GM21360 (cell line): ENCODE measurements at regions not wholly inside any gene's neighbourhood (a gene's known extent, or its start where the extent isn't known, plus 50 kb on each side); places are given as distances from the start of the nearest gene placed in this dataset.

Experiments used
- ATAC-seq: cut with Tn5 transposase; IDR thresholded peaks from one replicate; pipeline ENCODE4 v1.9.1; 2021; ENCODE audit warnings: mild to moderate bottlenecking, moderate library complexity; ENCODE audit not compliant: unreplicated experiment

DNA sequence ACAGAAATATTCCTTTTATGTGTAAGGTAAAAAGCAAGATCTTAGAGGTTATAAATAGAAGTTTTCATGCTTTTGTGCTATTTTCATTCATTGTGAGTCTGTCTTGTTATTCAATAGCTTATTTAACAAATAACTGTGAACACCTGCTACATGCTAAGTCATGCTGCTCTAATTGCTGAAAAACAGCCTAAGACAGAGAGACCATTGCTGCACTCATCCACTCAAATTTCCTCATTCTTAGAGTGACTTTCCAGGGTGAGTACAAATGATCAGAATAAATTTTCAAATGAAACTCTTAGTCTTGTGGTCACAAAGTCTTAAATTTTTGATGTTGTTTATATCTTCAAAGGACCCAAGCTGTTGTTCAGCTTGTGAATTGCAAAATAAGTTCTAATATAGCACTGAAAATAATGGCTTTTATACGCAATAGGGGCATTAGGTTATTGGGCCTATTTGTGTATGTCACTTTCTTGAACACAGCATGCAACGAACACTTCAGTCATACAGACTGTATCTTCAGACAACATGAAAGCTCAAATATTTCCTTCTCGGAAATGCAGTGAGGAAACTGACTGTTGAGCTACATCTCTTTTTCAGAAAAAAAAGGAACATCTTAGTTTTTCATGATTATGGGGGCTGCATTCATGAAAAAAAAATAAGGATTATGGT lies 247.9 kb upstream of the PCDH15 start:
- no peak for ATAC-seq

GRCh38 chr10:55043540-55043939 lies 242.5 kb upstream of the PCDH15 start:
- ATAC-seq = no peak

GRCh38 chr10:55033061-55033460 lies 232.0 kb upstream of the PCDH15 start:
- ATAC-seq = no peak

DNA sequence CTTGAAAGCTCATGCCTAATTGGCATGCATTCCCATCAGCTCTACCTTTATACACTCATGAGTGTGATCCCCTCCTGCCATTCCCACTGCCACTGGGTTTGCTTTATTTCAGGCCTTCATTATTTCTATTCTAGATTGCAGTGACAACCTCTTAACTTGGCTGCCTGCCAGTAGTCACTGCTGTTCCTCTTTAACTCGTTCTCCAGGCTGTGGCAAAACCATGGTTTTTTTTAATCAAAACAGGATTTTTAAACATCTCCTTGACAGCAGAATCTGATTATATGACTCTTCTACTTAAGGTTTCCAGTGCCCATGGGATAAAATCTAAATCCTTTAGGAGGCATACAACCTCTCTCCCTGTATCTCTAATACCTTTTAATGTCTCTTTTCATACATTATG lies 223.7 kb upstream of the PCDH15 start:
- no peak for ATAC-seq

DNA sequence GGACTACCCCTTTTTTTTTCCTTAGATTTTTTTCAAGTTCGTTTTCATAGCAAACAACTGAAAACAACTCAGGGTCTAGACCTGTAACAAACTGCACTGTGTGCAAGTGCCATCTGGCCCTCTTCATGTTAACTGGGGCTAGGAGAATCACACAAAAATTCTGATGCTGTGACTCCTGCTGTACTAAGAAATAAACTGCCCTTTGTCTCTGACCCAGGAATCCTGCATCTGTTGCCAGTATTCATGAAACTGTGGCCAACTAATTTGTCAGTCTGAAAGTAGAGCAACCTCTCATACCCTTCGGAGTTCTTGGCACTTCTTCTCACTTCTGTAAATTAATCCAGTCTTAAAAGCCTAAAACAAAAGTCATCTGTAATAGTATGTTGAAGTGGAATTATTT lies 218.4 kb upstream of the PCDH15 start:
- no peak for ATAC-seq

GRCh38 chr10:55013318-55013717 lies 212.3 kb upstream of the PCDH15 start:
- no peak for ATAC-seq

GRCh38 chr10:55002420-55002819 lies 201.4 kb upstream of the PCDH15 start:
- no peak for ATAC-seq

- no peak for ATAC-seq
Measured at GRCh38 chr10:55001422-55001821, 200.4 kb upstream of the PCDH15 start.

GRCh38 chr10:54993148-54993547 lies 192.1 kb upstream of the PCDH15 start:
- ATAC-seq = no peak

GRCh38 chr10:54985732-54986131 lies 184.7 kb upstream of the PCDH15 start:
- no peak for ATAC-seq

GRCh38 chr10:54983255-54983654 lies 182.2 kb upstream of the PCDH15 start:
- no peak for ATAC-seq

DNA sequence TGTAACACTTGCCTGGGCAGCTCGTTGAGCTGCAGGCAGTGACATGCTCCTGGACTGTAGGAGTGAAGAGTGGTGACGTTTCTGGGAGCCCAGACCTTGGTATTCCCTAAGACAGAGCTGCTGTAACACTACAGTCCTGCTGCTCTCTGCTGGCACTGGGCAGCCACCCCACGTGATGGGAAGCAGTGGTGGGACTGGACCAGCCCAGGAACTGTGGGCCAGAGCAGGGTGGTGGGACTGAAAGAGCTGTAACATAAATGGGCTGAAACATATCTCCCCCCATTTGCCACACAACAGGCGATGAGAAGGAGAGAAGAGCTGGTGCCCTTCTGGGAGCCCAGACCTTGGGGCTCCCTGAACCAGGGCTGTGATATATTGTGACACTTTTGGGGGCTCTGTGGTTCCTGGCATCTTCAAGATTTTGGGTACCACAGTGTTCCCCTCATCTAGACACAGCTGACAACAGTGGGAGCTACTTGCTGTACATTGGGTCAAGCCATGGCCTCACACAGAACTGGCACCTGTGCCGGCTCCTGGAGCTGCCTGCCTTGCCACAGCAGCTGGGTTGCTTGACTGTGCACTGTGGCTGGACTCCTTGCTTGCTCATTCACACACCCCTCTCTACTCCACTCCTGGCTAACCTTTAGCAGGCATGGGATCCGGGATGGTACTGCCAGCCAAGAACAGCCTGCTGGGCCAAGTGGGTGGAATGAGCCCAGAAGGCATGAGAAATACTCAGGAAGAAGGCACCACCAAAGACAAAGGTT lies 161.3 kb upstream of the PCDH15 start:
- no peak for ATAC-seq

DNA sequence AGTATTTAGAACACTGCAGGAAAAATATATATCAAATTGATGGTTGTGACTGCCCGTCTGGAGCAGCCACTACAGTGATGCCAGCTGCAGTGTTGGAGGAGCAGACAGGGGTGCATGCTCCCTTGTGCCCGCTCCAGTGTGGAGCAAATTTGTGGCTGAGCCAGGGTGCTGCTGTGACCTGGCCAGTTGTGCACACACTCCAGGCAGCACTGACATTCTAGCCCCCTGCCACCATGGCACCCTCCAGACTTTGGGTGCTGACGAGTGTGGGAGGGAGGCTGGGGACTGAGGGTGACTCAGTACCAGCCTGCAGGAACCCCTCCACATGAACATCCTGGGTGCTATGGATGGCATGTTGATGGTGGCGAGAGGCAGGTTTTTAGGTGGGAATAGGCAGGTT lies 160.0 kb upstream of the PCDH15 start:
- no peak for ATAC-seq

- ATAC-seq = no peak
Measured at GRCh38 chr10:54958844-54959243, 157.8 kb upstream of the PCDH15 start.

GRCh38 chr10:54947605-54948004 lies 146.6 kb upstream of the PCDH15 start:
- ATAC-seq = no peak

DNA sequence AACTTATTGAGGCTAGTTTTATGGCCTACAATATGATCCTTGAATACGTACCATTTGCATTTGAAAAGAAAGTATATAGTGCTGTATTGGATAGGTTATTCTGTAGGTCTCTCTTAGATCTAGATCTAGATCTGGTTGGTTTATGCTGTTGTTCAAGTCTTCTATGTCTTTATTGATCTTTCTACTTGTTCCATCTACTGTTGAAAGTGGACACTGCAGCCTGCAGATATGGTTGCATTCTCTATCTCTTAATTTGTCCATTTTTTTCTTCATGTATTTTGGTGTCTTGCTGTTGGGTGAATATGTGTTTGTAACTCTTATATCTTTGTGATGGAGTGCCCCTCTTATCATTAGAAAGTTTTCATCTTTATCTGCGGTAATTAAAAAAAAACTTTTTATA lies 139.4 kb upstream of the PCDH15 start:
- no peak for ATAC-seq

DNA sequence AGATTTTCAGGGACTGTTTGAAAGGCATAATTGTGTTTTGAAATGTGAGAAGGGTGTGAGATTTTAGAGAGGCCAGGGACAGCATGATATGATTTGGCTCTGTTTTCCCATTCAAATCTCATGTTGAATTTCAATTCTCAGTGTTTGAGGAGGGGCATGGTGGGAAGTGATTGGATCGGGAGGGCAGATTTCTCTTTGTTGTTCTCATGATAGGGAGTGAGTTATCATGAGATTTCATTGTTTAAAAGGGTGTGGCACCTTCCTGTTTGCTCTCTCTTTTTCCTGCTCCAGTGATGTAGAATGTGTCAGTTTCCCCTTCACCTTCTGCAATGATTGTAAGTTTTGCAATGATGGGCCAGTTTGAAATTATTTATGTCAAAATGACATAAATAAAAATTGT lies 113.0 kb upstream of the PCDH15 start:
- ATAC-seq = no peak

DNA sequence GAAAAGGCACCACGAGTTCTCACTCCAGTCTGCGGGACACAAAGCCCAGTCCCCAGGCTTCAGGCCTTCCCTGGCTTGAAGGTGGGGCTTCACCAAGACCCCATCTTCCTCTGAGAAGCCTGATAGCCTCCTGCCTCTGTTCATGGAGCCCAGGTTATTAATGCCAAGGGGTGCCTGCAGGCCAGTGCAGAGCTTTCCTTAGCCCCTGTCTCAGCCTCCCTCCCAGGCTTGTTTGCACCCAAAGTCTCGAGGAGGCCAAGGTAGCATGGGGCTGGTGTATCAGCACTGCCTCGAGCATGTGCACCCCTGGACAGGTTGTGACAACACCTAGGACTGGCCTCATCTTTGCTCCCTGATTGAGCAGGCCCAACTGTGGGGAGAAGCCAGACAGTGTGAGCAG lies 108.1 kb upstream of the PCDH15 start:
- no peak for ATAC-seq

- ATAC-seq = no peak
Measured at GRCh38 chr10:54908019-54908418, 107.0 kb upstream of the PCDH15 start.

GRCh38 chr10:54906940-54907339 lies 105.9 kb upstream of the PCDH15 start:
- ATAC-seq = no peak

- ATAC-seq = no peak
Measured at GRCh38 chr10:54905578-54906192, 104.7 kb upstream of the PCDH15 start.

DNA sequence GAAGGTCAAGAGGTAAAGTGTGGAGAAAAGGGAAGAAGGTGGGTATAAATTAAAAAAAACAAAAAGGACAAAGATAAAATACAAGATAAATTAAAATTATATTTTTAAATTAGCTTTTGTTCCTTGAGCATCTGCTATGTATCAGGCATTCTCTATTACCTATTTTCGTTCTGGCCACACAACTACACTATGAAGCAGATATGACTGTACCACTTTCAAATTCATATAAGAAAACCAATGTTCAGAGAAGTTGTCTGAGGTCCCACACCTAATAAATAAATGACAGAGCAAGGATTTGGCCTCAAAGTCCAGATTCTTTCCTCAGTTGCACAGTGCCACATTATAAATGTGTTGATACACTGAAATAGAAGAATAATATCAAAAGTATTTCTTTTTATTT lies 103.8 kb upstream of the PCDH15 start:
- no peak for ATAC-seq
